ENCODE measurements at regions not wholly inside any gene's neighbourhood (a gene's known extent, or its start where the extent isn't known, plus 50 kb on each side); places are given as distances from the start of the nearest gene placed in this dataset.
A peak's percentile ranks its signal among the peaks of the same experiment; 100 is the strongest.

- no peak for DNase-seq (ENCODE audit: low read depth, low spot score)
- H3K36me3 ChIP-seq (ENCODE audit: insufficient read depth, low read length), result no peaks in the 10 kb centered on the region
- no peak for TF ChIP-seq EZH2 (IDR thresholded peaks at IDR 0.05)
- no peak for TF ChIP-seq FOXP2 (optimal IDR thresholded peaks at IDR 0.05; ENCODE audit: control extremely low read depth, extremely low read length, insufficient read depth)
- no peak for TF ChIP-seq POLR2AphosphoS5 (IDR thresholded peaks at IDR 0.05; ENCODE audit: borderline replicate concordance, low read depth, low read length)
- H3K9ac ChIP-seq (ENCODE audit: insufficient read length), result no peak overlapping the region
- no peaks in the 10 kb centered on the region for H3K9me3 ChIP-seq (ENCODE audit: low read depth, low read length)
- no peak overlapping the region for H3K4me3 ChIP-seq
- no peak overlapping the region for H3K27ac ChIP-seq
Measured at GRCh38 chr21:15559660-15560059, 170.1 kb upstream of the USP25 start.

- no peak for DNase-seq (ENCODE audit: low read depth, low spot score)
Measured at GRCh38 chr21:15560383-15561056, 169.3 kb upstream of the USP25 start.

GRCh38 chr21:15562748-15563147, 167.0 kb upstream of the USP25 start:
- no peak overlapping the region for H3K4me3 ChIP-seq
- DNase-seq (ENCODE audit: low read depth, low spot score), result no peak
- TF ChIP-seq POLR2AphosphoS5 (IDR thresholded peaks at IDR 0.05; ENCODE audit: borderline replicate concordance, low read depth, low read length) (no peak), EZH2 (IDR thresholded peaks at IDR 0.05) (no peak), FOXP2 (optimal IDR thresholded peaks at IDR 0.05; ENCODE audit: control extremely low read depth, extremely low read length, insufficient read depth) (no peak)

More at GRCh38 chr21:15560383-15561056, 169.3 kb upstream of the USP25 start:
- TF ChIP-seq POLR2AphosphoS5 (IDR thresholded peaks at IDR 0.05; ENCODE audit: borderline replicate concordance, low read depth, low read length) (no peak), FOXP2 (optimal IDR thresholded peaks at IDR 0.05; ENCODE audit: control extremely low read depth, extremely low read length, insufficient read depth) (no peak), EZH2 (IDR thresholded peaks at IDR 0.05) (no peak)
- Histone ChIP-seq H3K4me3 (no peak overlapping the region), H3K9ac (ENCODE audit: insufficient read length) (no peak overlapping the region), H3K9me3 (ENCODE audit: low read depth, low read length) (no peaks in the 10 kb centered on the region), H3K27ac (no peak overlapping the region), H3K36me3 (ENCODE audit: insufficient read depth, low read length) (no peaks in the 10 kb centered on the region)

GRCh38 chr21:15564907-15565306, 164.9 kb upstream of the USP25 start:
- Histone ChIP-seq H3K36me3 (ENCODE audit: insufficient read depth, low read length) (no peaks in the 10 kb centered on the region), H3K4me3 (no peak overlapping the region), H3K9ac (ENCODE audit: insufficient read length) (no peak overlapping the region), H3K9me3 (ENCODE audit: low read depth, low read length) (no peaks in the 10 kb centered on the region), H3K27ac (no peak overlapping the region)
- DNase-seq (ENCODE audit: low read depth, low spot score), result no peak
- TF ChIP-seq FOXP2 (optimal IDR thresholded peaks at IDR 0.05; ENCODE audit: control extremely low read depth, extremely low read length, insufficient read depth), result no peak
- TF ChIP-seq EZH2 (IDR thresholded peaks at IDR 0.05), result no peak
- TF ChIP-seq POLR2AphosphoS5 (IDR thresholded peaks at IDR 0.05; ENCODE audit: borderline replicate concordance, low read depth, low read length), result no peak

More at GRCh38 chr21:15562748-15563147, 167.0 kb upstream of the USP25 start:
- Histone ChIP-seq H3K36me3 (ENCODE audit: insufficient read depth, low read length) (no peaks in the 10 kb centered on the region), H3K9ac (ENCODE audit: insufficient read length) (no peak overlapping the region), H3K9me3 (ENCODE audit: low read depth, low read length) (no peaks in the 10 kb centered on the region), H3K27ac (no peak overlapping the region)

GRCh38 chr21:15566703-15567102, 163.1 kb upstream of the USP25 start:
- Histone ChIP-seq H3K9me3 (ENCODE audit: low read depth, low read length) (no peaks in the 10 kb centered on the region), H3K4me3 (peak overlapping the region; percentile 50), H3K36me3 (ENCODE audit: insufficient read depth, low read length) (no peaks in the 10 kb centered on the region), H3K27ac (peak overlapping the region; percentile 95), H3K9ac (ENCODE audit: insufficient read length) (no peak overlapping the region)
- TF ChIP-seq POLR2AphosphoS5 (IDR thresholded peaks at IDR 0.05; ENCODE audit: borderline replicate concordance, low read depth, low read length), result no peak
- TF ChIP-seq FOXP2 (optimal IDR thresholded peaks at IDR 0.05; ENCODE audit: control extremely low read depth, extremely low read length, insufficient read depth), result no peak
- TF ChIP-seq EZH2 (IDR thresholded peaks at IDR 0.05), result no peak
- no peak for DNase-seq (ENCODE audit: low read depth, low spot score)

GRCh38 chr21:15567191-15567590, 162.6 kb upstream of the USP25 start:
- peak overlapping the region; percentile 16 for H3K9ac ChIP-seq (ENCODE audit: insufficient read length)
- no peaks in the 10 kb centered on the region for H3K9me3 ChIP-seq (ENCODE audit: low read depth, low read length)
- TF ChIP-seq FOXP2 (optimal IDR thresholded peaks at IDR 0.05; ENCODE audit: control extremely low read depth, extremely low read length, insufficient read depth), result no peak
- TF ChIP-seq POLR2AphosphoS5 (IDR thresholded peaks at IDR 0.05; ENCODE audit: borderline replicate concordance, low read depth, low read length), result no peak
- TF ChIP-seq EZH2 (IDR thresholded peaks at IDR 0.05), result no peak
- peak overlapping the region; percentile 95 for H3K27ac ChIP-seq
- peak overlapping the region; percentile 50 for H3K4me3 ChIP-seq
- peak; percentile 47 for DNase-seq (ENCODE audit: low read depth, low spot score)
- no peaks in the 10 kb centered on the region for H3K36me3 ChIP-seq (ENCODE audit: insufficient read depth, low read length)

GRCh38 chr21:15568516-15568915, 161.3 kb upstream of the USP25 start:
- no peaks in the 10 kb centered on the region for H3K9me3 ChIP-seq (ENCODE audit: low read depth, low read length)
- 0 out of 2 replicates have a peak overlapping the region, but pooled peaks have one; percentile 95 for H3K27ac ChIP-seq
- TF ChIP-seq EZH2 (IDR thresholded peaks at IDR 0.05), result no peak
- no peak for TF ChIP-seq POLR2AphosphoS5 (IDR thresholded peaks at IDR 0.05; ENCODE audit: borderline replicate concordance, low read depth, low read length)
- TF ChIP-seq FOXP2 (optimal IDR thresholded peaks at IDR 0.05; ENCODE audit: control extremely low read depth, extremely low read length, insufficient read depth), result no peak
- DNase-seq (ENCODE audit: low read depth, low spot score), result no peak
- H3K36me3 ChIP-seq (ENCODE audit: insufficient read depth, low read length), result no peaks in the 10 kb centered on the region
- no peak overlapping the region for H3K9ac ChIP-seq (ENCODE audit: insufficient read length)
- H3K4me3 ChIP-seq, result no peak overlapping the region

- Histone ChIP-seq H3K36me3 (ENCODE audit: insufficient read depth, low read length) (no peaks in the 10 kb centered on the region), H3K9me3 (ENCODE audit: low read depth, low read length) (no peaks in the 10 kb centered on the region), H3K4me3 (no peak overlapping the region), H3K27ac (no peak overlapping the region), H3K9ac (ENCODE audit: insufficient read length) (no peak overlapping the region)
- no peak for TF ChIP-seq EZH2 (IDR thresholded peaks at IDR 0.05)
- no peak for TF ChIP-seq POLR2AphosphoS5 (IDR thresholded peaks at IDR 0.05; ENCODE audit: borderline replicate concordance, low read depth, low read length)
- no peak for TF ChIP-seq FOXP2 (optimal IDR thresholded peaks at IDR 0.05; ENCODE audit: control extremely low read depth, extremely low read length, insufficient read depth)
- no peak for DNase-seq (ENCODE audit: low read depth, low spot score)
Measured at GRCh38 chr21:15586752-15587427, 142.9 kb upstream of the USP25 start.

Measured in SK-N-MC (cell line).